ENCODE measurements at regions not wholly inside any gene's neighbourhood (a gene's known extent, or its start where the extent isn't known, plus 50 kb on each side); places are given as distances from the start of the nearest gene placed in this dataset.
A peak's percentile ranks its signal among the peaks of the same experiment; 100 is the strongest.

DNA sequence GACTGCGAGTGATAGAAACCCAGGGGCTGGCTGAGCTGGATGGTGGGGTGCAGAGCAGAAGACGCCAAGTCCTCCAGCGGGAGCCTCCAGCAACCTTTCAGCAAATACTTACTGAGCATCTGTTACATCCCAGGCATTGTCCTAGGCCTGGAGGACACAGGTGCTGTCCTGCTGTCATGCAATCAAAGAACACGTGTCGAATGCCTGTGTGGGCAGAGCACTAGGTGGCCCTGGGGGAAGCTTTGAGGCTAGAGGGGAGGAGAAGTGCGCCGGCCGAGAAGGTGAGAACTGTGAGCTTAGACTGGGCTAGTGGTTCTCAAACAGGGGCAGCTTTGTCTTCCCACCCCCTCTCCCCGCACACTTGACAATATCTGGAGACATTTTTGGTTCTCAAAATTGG, 233.6 kb downstream of the BMP7 start:
- peaks cover 15% of the 10 kb centered on the region for H3K9me3 ChIP-seq
- H3K27me3 ChIP-seq, result peaks cover 20% of the 10 kb centered on the region
- TF ChIP-seq Cebpa-rat (IDR thresholded peaks at IDR 0.05), result no peak
- no peaks in the 10 kb centered on the region for H4K20me1 ChIP-seq
- peaks cover 37% of the 10 kb centered on the region for H3K4me1 ChIP-seq
- no peaks in the 10 kb centered on the region for H3K36me3 ChIP-seq
- H3K9ac ChIP-seq, result no peak overlapping the region
- H3K4me2 ChIP-seq, result no peak overlapping the region
- no peak overlapping the region for H3K4me3 ChIP-seq
- no peak overlapping the region for H3K27ac ChIP-seq

DNA sequence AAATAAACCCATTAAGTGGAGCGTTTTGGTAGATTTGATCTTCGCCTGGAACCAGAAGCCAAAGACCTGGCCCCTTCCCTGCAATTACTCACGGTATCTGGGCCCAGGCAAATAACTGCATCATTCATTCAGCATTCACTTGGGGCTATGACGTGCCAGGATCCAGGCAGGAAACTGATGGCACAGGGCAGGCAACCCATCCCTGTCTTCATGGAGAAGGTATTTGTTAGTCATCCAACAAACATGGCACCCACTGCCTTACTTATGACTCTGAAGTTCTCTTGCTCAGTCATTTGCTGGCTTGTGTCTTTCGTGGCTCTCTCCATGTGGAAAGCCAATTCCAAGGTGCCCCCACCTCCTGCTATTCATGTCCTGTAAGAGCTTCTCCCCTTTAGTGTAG, 232.4 kb downstream of the BMP7 start:
- Histone ChIP-seq H3K36me3 (no peaks in the 10 kb centered on the region), H3K4me2 (no peak overlapping the region), H3K27ac (no peak overlapping the region), H3K4me3 (no peak overlapping the region), H3K9me3 (peaks cover 15% of the 10 kb centered on the region), H3K9ac (no peak overlapping the region), H3K4me1 (peaks cover 37% of the 10 kb centered on the region), H3K27me3 (peaks cover 20% of the 10 kb centered on the region), H4K20me1 (no peaks in the 10 kb centered on the region)
- no peak for TF ChIP-seq Cebpa-rat (IDR thresholded peaks at IDR 0.05)

- H3K9ac ChIP-seq, result no peak overlapping the region
Observed at GRCh38 chr20:57037689-57038088, 228.8 kb downstream of the BMP7 start.

GRCh38 chr20:57038608-57039440, 227.6 kb downstream of the BMP7 start:
- Histone ChIP-seq H3K27me3 (peaks cover 7% of the 10 kb centered on the region; the same call in 1 of the 2 replicates), H3K4me2 (no peak overlapping the region), H3K27ac (no peak overlapping the region), H4K20me1 (no peaks in the 10 kb centered on the region), H3K4me3 (no peak overlapping the region), H3K9ac (no peak overlapping the region), H3K4me1 (peaks cover 7% of the 10 kb centered on the region), H3K9me3 (peaks cover 15% of the 10 kb centered on the region), H3K36me3 (no peaks in the 10 kb centered on the region)
- TF ChIP-seq Cebpa-rat (IDR thresholded peaks at IDR 0.05), result no peak

More at GRCh38 chr20:57037689-57038088, 228.8 kb downstream of the BMP7 start:
- Histone ChIP-seq H3K27ac (no peak overlapping the region), H3K36me3 (no peaks in the 10 kb centered on the region), H3K4me1 (peaks cover 9% of the 10 kb centered on the region), H3K9me3 (peaks cover 15% of the 10 kb centered on the region), H3K4me2 (no peak overlapping the region), H3K27me3 (peaks cover 18% of the 10 kb centered on the region), H3K4me3 (no peak overlapping the region), H4K20me1 (no peaks in the 10 kb centered on the region)
- no peak for TF ChIP-seq Cebpa-rat (IDR thresholded peaks at IDR 0.05)

DNA sequence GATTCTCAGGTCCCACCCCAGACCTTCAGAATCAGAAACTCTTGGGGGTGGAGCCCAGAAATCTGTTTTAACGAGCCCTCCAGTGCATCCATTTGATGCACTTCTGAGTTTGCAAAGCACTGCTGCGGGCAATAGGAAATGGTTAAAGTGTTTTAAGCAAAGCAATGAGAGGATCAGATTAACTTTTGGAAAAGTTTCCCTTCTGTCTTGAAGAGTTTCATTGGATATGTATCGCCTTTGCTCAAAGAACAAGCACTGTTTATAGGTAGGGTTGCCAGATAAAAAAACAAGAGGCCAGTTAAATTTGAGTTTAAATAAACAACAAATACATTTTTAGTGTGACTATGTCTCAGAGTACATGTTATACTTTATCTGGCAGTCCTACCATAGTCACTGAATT, 226.0 kb downstream of the BMP7 start:
- TF ChIP-seq Cebpa-rat (IDR thresholded peaks at IDR 0.05), result no peak
- no peaks in the 10 kb centered on the region for H3K36me3 ChIP-seq
- H4K20me1 ChIP-seq, result no peaks in the 10 kb centered on the region
- H3K9ac ChIP-seq, result no peak overlapping the region
- H3K4me2 ChIP-seq, result no peak overlapping the region
- peaks cover 7% of the 10 kb centered on the region for H3K4me1 ChIP-seq
- H3K4me3 ChIP-seq, result no peak overlapping the region
- H3K27me3 ChIP-seq, result no peaks in the 10 kb centered on the region
- no peak overlapping the region for H3K27ac ChIP-seq
- no peaks in the 10 kb centered on the region for H3K9me3 ChIP-seq

GRCh38 chr20:57040924-57041323, 225.5 kb downstream of the BMP7 start:
- H3K36me3 ChIP-seq, result no peaks in the 10 kb centered on the region
- H3K9me3 ChIP-seq, result no peaks in the 10 kb centered on the region
- no peaks in the 10 kb centered on the region for H3K27me3 ChIP-seq
- H3K27ac ChIP-seq, result no peak overlapping the region
- H3K4me1 ChIP-seq, result peaks cover 7% of the 10 kb centered on the region
- H3K4me2 ChIP-seq, result peak overlapping the region; percentile 38
- H4K20me1 ChIP-seq, result no peaks in the 10 kb centered on the region
- TF ChIP-seq Cebpa-rat (IDR thresholded peaks at IDR 0.05), result no peak
- no peak overlapping the region for H3K4me3 ChIP-seq
- H3K9ac ChIP-seq, result no peak overlapping the region

- no peaks in the 10 kb centered on the region for H4K20me1 ChIP-seq
- no peak overlapping the region for H3K27ac ChIP-seq
- no peaks in the 10 kb centered on the region for H3K27me3 ChIP-seq
- H3K9ac ChIP-seq, result no peak overlapping the region
- H3K36me3 ChIP-seq, result no peaks in the 10 kb centered on the region
- H3K4me2 ChIP-seq, result no peak overlapping the region
- H3K9me3 ChIP-seq, result no peaks in the 10 kb centered on the region
- no peak for TF ChIP-seq Cebpa-rat (IDR thresholded peaks at IDR 0.05)
- no peak overlapping the region for H3K4me3 ChIP-seq
- peaks cover 22% of the 10 kb centered on the region for H3K4me1 ChIP-seq
Observed at GRCh38 chr20:57043091-57043490, 223.3 kb downstream of the BMP7 start.

DNA sequence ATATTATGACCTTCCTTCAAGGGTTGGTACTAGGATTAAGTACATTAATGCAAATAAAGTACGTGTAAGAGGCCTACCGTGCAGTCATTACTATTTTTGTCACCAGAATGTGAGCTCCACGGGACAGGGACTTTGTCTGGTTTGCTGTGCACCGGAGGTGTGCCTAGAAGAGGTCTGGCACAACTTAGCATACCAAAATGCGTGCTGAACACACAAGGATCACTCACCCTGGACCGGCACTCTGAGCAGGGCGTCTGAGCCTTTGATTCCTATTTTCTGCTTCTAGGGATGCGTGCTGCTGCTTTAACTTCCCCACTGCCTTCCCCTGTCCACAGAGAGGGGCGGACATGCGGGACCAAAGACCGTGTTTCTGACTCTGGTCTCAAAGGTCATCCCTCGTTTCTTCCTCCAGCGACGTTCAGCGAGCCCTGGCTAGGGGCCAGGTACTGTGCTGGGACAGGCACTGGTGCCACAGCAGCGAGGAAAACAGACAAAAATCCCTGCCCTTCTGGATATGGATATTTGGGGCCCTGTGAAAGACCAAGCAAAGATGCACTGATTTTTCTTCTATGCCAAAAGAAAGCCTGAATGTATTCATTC, 222.7 kb downstream of the BMP7 start:
- Histone ChIP-seq H3K27ac (no peak overlapping the region), H3K9ac (no peak overlapping the region), H3K4me1 (peaks cover 25% of the 10 kb centered on the region), H3K27me3 (no peaks in the 10 kb centered on the region), H3K4me3 (no peak overlapping the region), H3K36me3 (no peaks in the 10 kb centered on the region), H3K9me3 (no peaks in the 10 kb centered on the region), H3K4me2 (no peak overlapping the region), H4K20me1 (no peaks in the 10 kb centered on the region)
- TF ChIP-seq Cebpa-rat (IDR thresholded peaks at IDR 0.05), result no peak

GRCh38 chr20:57047281-57048026, 219.0 kb downstream of the BMP7 start:
- TF ChIP-seq Cebpa-rat (IDR thresholded peaks at IDR 0.05), result no peak
- Histone ChIP-seq H4K20me1 (no peaks in the 10 kb centered on the region), H3K9ac (no peak overlapping the region), H3K4me1 (peaks cover 18% of the 10 kb centered on the region), H3K4me3 (no peak overlapping the region), H3K27ac (no peak overlapping the region), H3K27me3 (no peaks in the 10 kb centered on the region), H3K4me2 (peak overlapping the region; percentile 63), H3K9me3 (no peaks in the 10 kb centered on the region), H3K36me3 (no peaks in the 10 kb centered on the region)

Data from BLaER1 (cell line).